ENCODE measurements at regions not wholly inside any gene's neighbourhood (a gene's known extent, or its start where the extent isn't known, plus 50 kb on each side); places are given as distances from the start of the nearest gene placed in this dataset.

DNA sequence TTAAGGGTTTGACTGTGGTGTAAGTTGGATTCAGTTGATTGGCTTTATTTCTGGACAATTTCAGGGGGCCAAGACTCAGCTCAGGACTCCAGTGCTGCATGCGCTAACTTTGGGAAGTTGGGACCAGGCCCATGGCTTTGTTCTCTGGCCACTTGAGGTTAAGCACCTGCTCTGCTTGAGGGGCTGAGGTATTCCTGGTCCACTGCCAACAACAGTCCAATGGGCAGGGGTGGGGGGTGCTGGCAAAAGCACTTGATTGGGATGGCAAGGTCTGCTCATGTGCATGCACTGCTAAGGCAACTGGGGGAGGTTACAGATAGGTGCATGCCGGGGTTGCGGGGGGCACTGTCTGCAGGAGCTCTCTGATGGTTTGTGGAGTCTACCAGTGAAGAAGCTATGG, 52.6 kb upstream of the ASB17 start:
- Histone ChIP-seq H3K4me1 (no peaks in the 10 kb centered on the region), H3K4me3 (no peak overlapping the region), H3K36me3 (no peaks in the 10 kb centered on the region), H3K27me3 (peaks cover 0 to 19% (median 9%) of the 10 kb centered on the region in 7 donors), H3K27ac (no peak overlapping the region), H3K9me3 (peaks cover 0 to 9% (median 0%) of the 10 kb centered on the region in 11 donors)
- no peak for ATAC-seq
- DNase-seq: no peak
- TF ChIP-seq, protein P1, sequence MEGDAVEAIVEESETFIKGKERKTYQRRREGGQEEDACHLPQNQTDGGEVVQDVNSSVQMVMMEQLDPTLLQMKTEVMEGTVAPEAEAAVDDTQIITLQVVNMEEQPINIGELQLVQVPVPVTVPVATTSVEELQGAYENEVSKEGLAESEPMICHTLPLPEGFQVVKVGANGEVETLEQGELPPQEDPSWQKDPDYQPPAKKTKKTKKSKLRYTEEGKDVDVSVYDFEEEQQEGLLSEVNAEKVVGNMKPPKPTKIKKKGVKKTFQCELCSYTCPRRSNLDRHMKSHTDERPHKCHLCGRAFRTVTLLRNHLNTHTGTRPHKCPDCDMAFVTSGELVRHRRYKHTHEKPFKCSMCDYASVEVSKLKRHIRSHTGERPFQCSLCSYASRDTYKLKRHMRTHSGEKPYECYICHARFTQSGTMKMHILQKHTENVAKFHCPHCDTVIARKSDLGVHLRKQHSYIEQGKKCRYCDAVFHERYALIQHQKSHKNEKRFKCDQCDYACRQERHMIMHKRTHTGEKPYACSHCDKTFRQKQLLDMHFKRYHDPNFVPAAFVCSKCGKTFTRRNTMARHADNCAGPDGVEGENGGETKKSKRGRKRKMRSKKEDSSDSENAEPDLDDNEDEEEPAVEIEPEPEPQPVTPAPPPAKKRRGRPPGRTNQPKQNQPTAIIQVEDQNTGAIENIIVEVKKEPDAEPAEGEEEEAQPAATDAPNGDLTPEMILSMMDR (IDR thresholded peaks at IDR 0.05): no peak
- intact Hi-C loops (cut with DNase I): no loop called here
- WGBS, 2 donors: 63 to 64% methylated on average over 3 of the region's 3 CpGs

DNA sequence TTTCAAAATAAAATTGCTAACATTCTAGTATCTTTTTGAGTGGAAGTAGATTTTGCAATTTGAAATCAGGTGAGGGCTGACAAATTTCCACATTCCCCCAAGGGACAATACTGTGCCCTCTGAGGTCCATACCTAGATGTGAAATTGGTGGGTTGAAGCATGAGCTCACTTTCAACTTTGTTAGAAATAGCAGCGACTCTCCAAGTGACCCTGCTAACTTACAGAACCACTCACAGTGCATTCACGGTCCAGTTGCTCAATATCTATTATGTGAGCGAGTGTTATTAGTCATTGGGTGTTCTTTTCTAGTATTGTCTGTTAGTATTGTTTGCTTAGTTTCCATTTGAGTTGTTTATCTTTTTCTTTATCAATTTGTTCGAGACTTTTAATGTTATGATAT, 53.6 kb upstream of the ASB17 start:
- no peak for ATAC-seq
- TF ChIP-seq, protein P1 (IDR thresholded peaks at IDR 0.05): no peak
- WGBS, 2 donors: 78% methylated on average over 4 of the region's 4 CpGs
- H3K27ac ChIP-seq: no peak overlapping the region
- peaks cover 0 to 23% (median 12%) of the 10 kb centered on the region in 7 donors for H3K27me3 ChIP-seq
- no peaks in the 10 kb centered on the region for H3K4me1 ChIP-seq
- DNase-seq: no peak
- no peak overlapping the region for H3K4me3 ChIP-seq
- no peaks in the 10 kb centered on the region for H3K36me3 ChIP-seq
- peaks cover 0 to 9% (median 0%) of the 10 kb centered on the region in 11 donors for H3K9me3 ChIP-seq
- intact Hi-C loops (cut with DNase I): no loop called here

DNA sequence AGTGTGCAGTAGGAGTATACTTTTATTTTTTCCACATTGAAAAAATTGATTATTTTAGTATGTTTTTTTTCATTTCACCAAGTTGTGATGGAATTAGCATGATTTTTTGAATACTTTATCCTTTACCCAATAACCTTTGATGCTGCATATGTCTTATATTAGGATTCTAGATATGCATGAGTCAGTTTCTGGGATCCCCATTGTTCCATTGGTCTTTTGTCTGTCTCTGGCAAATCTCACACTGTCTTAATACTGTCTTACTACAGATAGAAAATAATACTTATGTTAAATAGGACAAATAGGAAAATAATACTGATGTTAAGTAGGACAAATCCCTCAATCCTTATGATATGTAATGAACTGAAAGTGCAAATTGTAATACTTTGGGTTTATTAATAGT, 54.3 kb upstream of the ASB17 start:
- Histone ChIP-seq H3K4me1 (no peaks in the 10 kb centered on the region), H3K27ac (no peak overlapping the region), H3K36me3 (no peaks in the 10 kb centered on the region), H3K9me3 (peaks cover 0 to 9% (median 0%) of the 10 kb centered on the region in 11 donors), H3K4me3 (no peak overlapping the region), H3K27me3 (peaks cover 0 to 23% (median 12%) of the 10 kb centered on the region in 7 donors)
- intact Hi-C loops (cut with DNase I): no loop called here
- no peak for DNase-seq
- TF ChIP-seq, protein P1 (IDR thresholded peaks at IDR 0.05): no peak
- no peak for ATAC-seq

GRCh38 chr1:75989121-75989520, 56.9 kb upstream of the ASB17 start:
- TF ChIP-seq, protein P1 (IDR thresholded peaks at IDR 0.05): no peak
- 75 to 82% methylated on average over 3 of the region's 3 CpGs for WGBS, 2 donors
- ATAC-seq (no peak), DNase-seq (no peak)
- intact Hi-C loops (cut with DNase I): no loop called here
- Histone ChIP-seq H3K9me3 (peaks cover 0 to under 1% (median 0%) of the 10 kb centered on the region in 11 donors), H3K27ac (no peak overlapping the region), H3K36me3 (no peaks in the 10 kb centered on the region), H3K27me3 (peaks cover 0 to 23% (median 12%) of the 10 kb centered on the region in 7 donors), H3K4me1 (no peaks in the 10 kb centered on the region), H3K4me3 (no peak overlapping the region)

Data from heart right ventricle (tissue), 16 donors.